Neural progenitor cell (in vitro differentiated cells): ENCODE measurements at regions not wholly inside any gene's neighbourhood (a gene's known extent, or its start where the extent isn't known, plus 50 kb on each side); places are given as distances from the start of the nearest gene placed in this dataset.

Experiments used
- DNase-seq: peaks from one replicate; pipeline ENCODE4 v3.0.0-alpha.2; 2016; ENCODE audit warnings: low spot score
- H2AFZ ChIP-seq: fragments of 200-600 bp; sonication (generic); replicated peaks from 2 replicates; pipeline ENCODE4 v1.6.1; 2016; ENCODE audit warnings: antibody characterized with exemption
- H3F3A ChIP-seq: fragments of 200-600 bp; sonication (generic); 2 replicates; pipeline ENCODE4 v1.6.1; 2016; ENCODE audit warnings: antibody characterized with exemption, low read depth
- H3K27ac ChIP-seq: fragments of 200-600 bp; sonication (generic); 2 replicates; pipeline ENCODE4 v1.5.1; 2016; ENCODE audit warnings: mild to moderate bottlenecking
- H3K27me3 ChIP-seq: fragments of 200-600 bp; sonication (generic); 2 replicates; pipeline ENCODE4 v1.6.1; 2016; ENCODE audit warnings: mild to moderate bottlenecking, moderate library complexity
- H3K36me3 ChIP-seq: fragments of 200-600 bp; sonication (generic); 2 replicates; pipeline ENCODE4 v1.5.1; 2016
- H3K4me1 ChIP-seq: fragments of 200-600 bp; sonication (generic); 2 replicates; pipeline ENCODE4 v1.6.1; 2016; ENCODE audit warnings: mixed run types
- H3K4me2 ChIP-seq: fragments of 200-600 bp; sonication (generic); 2 replicates; pipeline ENCODE4 v1.6.1; 2016
- H3K4me3 ChIP-seq: fragments of 200-600 bp; sonication (generic); 2 replicates; pipeline ENCODE4 v1.5.1; 2016
- H3K79me2 ChIP-seq: fragments of 200-600 bp; sonication (generic); 2 replicates; pipeline ENCODE4 v1.6.1; 2016; ENCODE audit warnings: low read depth
- H3K9ac ChIP-seq: fragments of 200-600 bp; sonication (generic); 2 replicates; pipeline ENCODE4 v1.6.1; 2016
- H3K9me3 ChIP-seq: fragments of 200-600 bp; sonication (generic); 2 replicates; pipeline ENCODE4 v1.5.1; 2016; ENCODE audit warnings: low read depth
- H4K20me1 ChIP-seq: fragments of 200-600 bp; sonication (generic); 2 replicates; pipeline ENCODE4 v1.6.1; 2016; ENCODE audit warnings: low read depth
- H3K27ac Mint-ChIP-seq: 3 replicates; pipeline ENCODE4 v1.8.0; 2021; ENCODE audit warnings: mixed read lengths
- H3K27me3 Mint-ChIP-seq: 2 replicates; pipeline ENCODE4 v1.8.0; 2022; ENCODE audit warnings: low read depth, mild to moderate bottlenecking, inconsistent platforms, moderate library complexity, mixed read lengths; ENCODE audit not compliant: insufficient read depth
- H3K36me3 Mint-ChIP-seq: 3 replicates; pipeline ENCODE4 v1.8.0; 2021; ENCODE audit warnings: mixed read lengths
- H3K4me1 Mint-ChIP-seq: 3 replicates; pipeline ENCODE4 v1.8.0; 2021; ENCODE audit warnings: mixed read lengths
- H3K4me3 Mint-ChIP-seq: 3 replicates; pipeline ENCODE4 v1.8.0; 2021; ENCODE audit warnings: mild to moderate bottlenecking, moderate library complexity, mixed read lengths
- H3K9me3 Mint-ChIP-seq: 3 replicates; pipeline ENCODE4 v1.8.0; 2020; ENCODE audit warnings: mixed read lengths
- EZH2 ChIP-seq: fragments of 200-600 bp; sonication (generic); IDR thresholded peaks from 2 replicates; pipeline ENCODE4 v1.6.1; 2017; ENCODE audit warnings: antibody characterized with exemption, mild to moderate bottlenecking, moderate library complexity
- EZH2phosphoT487 ChIP-seq: fragments of 200-600 bp; sonication (generic); IDR thresholded peaks from 2 replicates; pipeline ENCODE4 v1.6.1; 2017; ENCODE audit warnings: antibody characterized with exemption
- TF ChIP-seq, protein P1 (sequence below): fragments of 200-600 bp; sonication (generic); IDR thresholded peaks from 2 replicates; pipeline ENCODE4 v1.5.1; 2017; ENCODE audit warnings: antibody characterized with exemption, mild to moderate bottlenecking

DNA sequence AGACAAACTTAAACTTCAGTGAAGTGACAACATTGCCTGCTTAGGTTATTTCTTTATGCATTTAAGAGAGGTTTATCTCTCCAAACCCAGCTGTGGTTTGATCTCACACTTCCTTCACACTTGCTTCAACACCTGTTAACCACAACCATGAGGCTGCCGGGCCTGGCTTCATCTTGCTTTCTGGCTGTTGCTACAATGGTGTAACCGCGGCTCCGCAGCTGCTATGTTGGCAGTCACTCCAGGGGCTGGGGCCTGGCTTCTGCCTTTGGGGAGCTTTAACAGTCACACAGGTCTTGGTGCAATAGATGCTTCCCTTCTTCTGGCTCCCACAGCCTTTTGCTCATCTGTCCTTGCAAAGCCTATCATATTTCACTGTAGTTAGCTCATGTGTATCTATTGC, 72.9 kb upstream of the MNS1 start:
- no peak overlapping the region for H3K4me3 Mint-ChIP-seq
- no peaks in the 10 kb centered on the region for H3K9me3 ChIP-seq
- TF ChIP-seq EZH2phosphoT487: no peak
- no peak for TF ChIP-seq EZH2
- TF ChIP-seq, protein P1, sequence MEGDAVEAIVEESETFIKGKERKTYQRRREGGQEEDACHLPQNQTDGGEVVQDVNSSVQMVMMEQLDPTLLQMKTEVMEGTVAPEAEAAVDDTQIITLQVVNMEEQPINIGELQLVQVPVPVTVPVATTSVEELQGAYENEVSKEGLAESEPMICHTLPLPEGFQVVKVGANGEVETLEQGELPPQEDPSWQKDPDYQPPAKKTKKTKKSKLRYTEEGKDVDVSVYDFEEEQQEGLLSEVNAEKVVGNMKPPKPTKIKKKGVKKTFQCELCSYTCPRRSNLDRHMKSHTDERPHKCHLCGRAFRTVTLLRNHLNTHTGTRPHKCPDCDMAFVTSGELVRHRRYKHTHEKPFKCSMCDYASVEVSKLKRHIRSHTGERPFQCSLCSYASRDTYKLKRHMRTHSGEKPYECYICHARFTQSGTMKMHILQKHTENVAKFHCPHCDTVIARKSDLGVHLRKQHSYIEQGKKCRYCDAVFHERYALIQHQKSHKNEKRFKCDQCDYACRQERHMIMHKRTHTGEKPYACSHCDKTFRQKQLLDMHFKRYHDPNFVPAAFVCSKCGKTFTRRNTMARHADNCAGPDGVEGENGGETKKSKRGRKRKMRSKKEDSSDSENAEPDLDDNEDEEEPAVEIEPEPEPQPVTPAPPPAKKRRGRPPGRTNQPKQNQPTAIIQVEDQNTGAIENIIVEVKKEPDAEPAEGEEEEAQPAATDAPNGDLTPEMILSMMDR: no peak

DNA sequence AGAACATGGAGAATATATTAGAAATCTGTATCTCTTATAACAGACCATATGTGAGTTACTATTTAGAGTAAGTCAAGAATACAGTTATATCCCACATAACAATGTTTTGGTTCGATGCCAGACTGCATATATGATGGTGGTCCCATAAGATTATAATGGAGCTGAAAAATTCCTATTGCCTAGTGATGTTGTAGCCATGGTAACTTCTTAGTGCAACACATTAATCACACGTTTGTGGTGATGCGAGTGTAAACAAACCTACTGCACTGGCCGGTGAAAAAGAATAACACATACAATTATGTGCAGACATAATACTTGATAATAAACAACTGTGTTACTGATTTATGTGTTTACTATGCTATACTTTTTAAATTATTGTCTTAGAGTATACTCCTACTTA, 69.8 kb upstream of the MNS1 start:
- Histone ChIP-seq H3K36me3 (no peaks in the 10 kb centered on the region), H3K4me3 (no peak overlapping the region), H3K9ac (no peak overlapping the region), H3K9me3 (no peaks in the 10 kb centered on the region), H3F3A (no peaks in the 10 kb centered on the region), H3K27me3 (no peaks in the 10 kb centered on the region), H3K27ac (no peak overlapping the region), H4K20me1 (no peaks in the 10 kb centered on the region), H3K79me2 (no peaks in the 10 kb centered on the region), H3K4me1 (peaks cover 6% of the 10 kb centered on the region), H3K4me2 (no peak overlapping the region), H2AFZ (no peak overlapping the region)
- no peak for TF ChIP-seq EZH2phosphoT487
- TF ChIP-seq, protein P1: no peak
- no peak for TF ChIP-seq EZH2
- no peak for DNase-seq
- Mint-ChIP-seq H3K4me1 (peaks cover 5% of the 10 kb centered on the region), H3K4me3 (no peak overlapping the region), H3K36me3 (no peaks in the 10 kb centered on the region), H3K9me3 (peaks cover 4% of the 10 kb centered on the region), H3K27ac (no peak overlapping the region), H3K27me3 (peaks cover 2% of the 10 kb centered on the region)

More for the DNA sequence above, 72.9 kb upstream of the MNS1 start:
- Histone ChIP-seq H3K27me3 (no peaks in the 10 kb centered on the region), H3K9ac (no peak overlapping the region), H3K4me1 (peaks cover 6% of the 10 kb centered on the region), H3K27ac (no peak overlapping the region), H4K20me1 (no peaks in the 10 kb centered on the region), H3K4me2 (no peak overlapping the region), H2AFZ (no peak overlapping the region), H3K36me3 (no peaks in the 10 kb centered on the region), H3F3A (no peaks in the 10 kb centered on the region), H3K4me3 (no peak overlapping the region), H3K79me2 (no peaks in the 10 kb centered on the region)
- H3K4me1 Mint-ChIP-seq: peaks cover 5% of the 10 kb centered on the region
- H3K27ac Mint-ChIP-seq: no peak overlapping the region
- H3K27me3 Mint-ChIP-seq: peaks cover 2% of the 10 kb centered on the region
- no peaks in the 10 kb centered on the region for H3K36me3 Mint-ChIP-seq
- H3K9me3 Mint-ChIP-seq: peaks cover 6% of the 10 kb centered on the region
- DNase-seq: no peak

- H3K27ac ChIP-seq: no peak overlapping the region
- H3K4me1 Mint-ChIP-seq: no peaks in the 10 kb centered on the region
- no peak for DNase-seq
- no peaks in the 10 kb centered on the region for H3F3A ChIP-seq
- no peak for TF ChIP-seq EZH2
- TF ChIP-seq, protein P1: no peak
- TF ChIP-seq EZH2phosphoT487: no peak
- no peak overlapping the region for H3K27ac Mint-ChIP-seq
- H3K36me3 Mint-ChIP-seq: no peaks in the 10 kb centered on the region
- no peaks in the 10 kb centered on the region for H3K9me3 ChIP-seq
- H3K79me2 ChIP-seq: no peaks in the 10 kb centered on the region
- H3K9ac ChIP-seq: no peak overlapping the region
- H3K27me3 ChIP-seq: no peaks in the 10 kb centered on the region
- no peak overlapping the region for H3K4me3 ChIP-seq
- peaks cover 6% of the 10 kb centered on the region for H3K4me1 ChIP-seq
- no peak overlapping the region for H3K4me2 ChIP-seq
- H3K4me3 Mint-ChIP-seq: no peak overlapping the region
- H4K20me1 ChIP-seq: no peaks in the 10 kb centered on the region
- no peaks in the 10 kb centered on the region for H3K9me3 Mint-ChIP-seq
- H2AFZ ChIP-seq: peak overlapping the region; percentile 11
- H3K36me3 ChIP-seq: no peaks in the 10 kb centered on the region
- peaks cover 2% of the 10 kb centered on the region for H3K27me3 Mint-ChIP-seq
Measured at GRCh38 chr15:56533731-56534403, 68.9 kb upstream of the MNS1 start.
